ENCODE measurements at regions not wholly inside any gene's neighbourhood (a gene's known extent, or its start where the extent isn't known, plus 50 kb on each side); places are given as distances from the start of the nearest gene placed in this dataset.

- no peaks in the 10 kb centered on the region for H3K79me2 ChIP-seq (ENCODE audit: control insufficient read depth, insufficient read depth, low read length)
- H3K9ac ChIP-seq (ENCODE audit: control insufficient read depth, insufficient read depth, low read length) = no peak overlapping the region
- TF ChIP-seq, protein P1, sequence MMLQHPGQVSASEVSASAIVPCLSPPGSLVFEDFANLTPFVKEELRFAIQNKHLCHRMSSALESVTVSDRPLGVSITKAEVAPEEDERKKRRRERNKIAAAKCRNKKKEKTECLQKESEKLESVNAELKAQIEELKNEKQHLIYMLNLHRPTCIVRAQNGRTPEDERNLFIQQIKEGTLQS (IDR thresholded peaks at IDR 0.05; ENCODE audit: borderline replicate concordance, extremely low read depth, low read depth, low read length) = no peak
- no peak for TF ChIP-seq JUND (IDR thresholded peaks at IDR 0.05; ENCODE audit: low read depth, low read length)
- TF ChIP-seq PAX8 (IDR thresholded peaks at IDR 0.05) = no peak
- no peak for TF ChIP-seq SREBF2 (IDR thresholded peaks at IDR 0.05; ENCODE audit: low read length)
- no peak for TF ChIP-seq SRF (IDR thresholded peaks at IDR 0.05; ENCODE audit: low read depth in 2 of 2, low read length in 2 of 2)
- no peak for TF ChIP-seq REST (IDR thresholded peaks at IDR 0.05; ENCODE audit: low read depth, low read length)
- no peak for TF ChIP-seq CHD4 (IDR thresholded peaks at IDR 0.05)
- TF ChIP-seq, protein P2, sequence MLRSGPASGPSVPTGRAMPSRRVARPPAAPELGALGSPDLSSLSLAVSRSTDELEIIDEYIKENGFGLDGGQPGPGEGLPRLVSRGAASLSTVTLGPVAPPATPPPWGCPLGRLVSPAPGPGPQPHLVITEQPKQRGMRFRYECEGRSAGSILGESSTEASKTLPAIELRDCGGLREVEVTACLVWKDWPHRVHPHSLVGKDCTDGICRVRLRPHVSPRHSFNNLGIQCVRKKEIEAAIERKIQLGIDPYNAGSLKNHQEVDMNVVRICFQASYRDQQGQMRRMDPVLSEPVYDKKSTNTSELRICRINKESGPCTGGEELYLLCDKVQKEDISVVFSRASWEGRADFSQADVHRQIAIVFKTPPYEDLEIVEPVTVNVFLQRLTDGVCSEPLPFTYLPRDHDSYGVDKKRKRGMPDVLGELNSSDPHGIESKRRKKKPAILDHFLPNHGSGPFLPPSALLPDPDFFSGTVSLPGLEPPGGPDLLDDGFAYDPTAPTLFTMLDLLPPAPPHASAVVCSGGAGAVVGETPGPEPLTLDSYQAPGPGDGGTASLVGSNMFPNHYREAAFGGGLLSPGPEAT (IDR thresholded peaks at IDR 0.05; ENCODE audit: low read depth) = no peak
- no peak for TF ChIP-seq SMAD5 (IDR thresholded peaks at IDR 0.05; ENCODE audit: low read depth)
- TF ChIP-seq SMARCA5 (IDR thresholded peaks at IDR 0.05) = no peak
- no peaks in the 10 kb centered on the region for H3K4me1 ChIP-seq (ENCODE audit: control insufficient read depth, insufficient read depth, low read length)
- no peaks in the 10 kb centered on the region for H3K36me3 ChIP-seq (ENCODE audit: control insufficient read depth in 2 of 2, insufficient read depth in 2 of 2, low read length in 1 of 2)
- H3K4me2 ChIP-seq (ENCODE audit: control insufficient read depth, insufficient read depth) = no peak overlapping the region
- POLR2A ChIA-PET = no interaction called here
- no peak overlapping the region for H3K27ac ChIP-seq (ENCODE audit: control insufficient read depth, insufficient read depth)
- 53% methylated on average over 3 of the region's 3 CpGs for WGBS (ENCODE audit: insufficient coverage, insufficient replicate concordance, low lambda C conversion rate, missing lambda C conversion rate)
- RAD21 ChIA-PET (ENCODE audit: unreplicated experiment) = no interaction called here
- no peaks in the 10 kb centered on the region for H3K27me3 ChIP-seq (replicated peaks in 1 of 2; ENCODE audit: control insufficient read depth in 2 of 2, insufficient read depth in 2 of 2, low read length in 1 of 2)
- intact Hi-C loops (cut with micrococcal nuclease; ENCODE audit: unreplicated experiment) = no loop called here
- ATAC-seq = no peak
- H3K9me3 ChIP-seq (replicated peaks; ENCODE audit: control insufficient read depth, insufficient read depth, low read length) = no peaks in the 10 kb centered on the region; the same call in 2 of the 3 replicates
- no peak for DNase-seq (ENCODE audit: low read depth, low spot score)
- H2AFZ ChIP-seq (ENCODE audit: control insufficient read depth, low read depth, low read length) = no peak overlapping the region
- SMC1A ChIA-PET (ENCODE audit: uncharacterized antibody, unreplicated experiment) = interaction anchor here (1.4 kb wide), 1 partner anchor 11 kb away, joined by 4 read pairs; no protein-coding TSS in a partner anchor
- in situ Hi-C loops (cut with MboI) = no loop called here
- BruUV-seq (replicated peaks) = no TSS peak
- FAIRE-seq = no peak
- H3K4me3 ChIP-seq = no peak overlapping the region
- H4K20me1 ChIP-seq (ENCODE audit: control insufficient read depth, insufficient read depth) = no peaks in the 10 kb centered on the region
- CTCF ChIA-PET = no interaction called here
Measured at GRCh38 chr4:152235718-152236117, 300.2 kb downstream of the FBXW7 start.

All from GM12878 (cell line).